OCI-LY3 (cell line): ENCODE measurements at regions not wholly inside any gene's neighbourhood (a gene's known extent, or its start where the extent isn't known, plus 50 kb on each side); places are given as distances from the start of the nearest gene placed in this dataset.

ENCODE experiments used
- H2AFZ ChIP-seq: fragments of 200-600, 300-600 bp; shearing (Covaris generic); 2 replicates; pipeline ENCODE4 v1.6.0; 2014; ENCODE audit warnings: antibody characterized with exemption, low read depth, low read length
- H3K27ac ChIP-seq: fragments of 200-600, 300-600 bp; sonication (generic); 2 replicates; pipeline ENCODE4 v1.5.1; 2014; ENCODE audit warnings: mild to moderate bottlenecking, low read length, moderate library complexity, mixed read lengths
- H3K27me3 ChIP-seq: fragments of 200-600, 300-600 bp; sonication (generic); 2 replicates; pipeline ENCODE4 v1.6.1; 2014; ENCODE audit warnings: low read depth, low read length, mixed read lengths
- H3K36me3 ChIP-seq: fragments of 200-600, 300-600 bp; sonication (generic); replicated peaks from 2 replicates; pipeline ENCODE3; 2014; ENCODE audit warnings: low read depth, low read length, mixed read lengths
- H3K4me1 ChIP-seq: fragments of 300-600, 200-600 bp; sonication (generic); 2 replicates; pipeline ENCODE4 v1.6.1; 2014; ENCODE audit warnings: low read length, mixed read lengths
- H3K4me2 ChIP-seq: fragments of 200-600, 300-600 bp; sonication (generic); 2 replicates; pipeline ENCODE4 v1.6.1; 2014; ENCODE audit warnings: low read length, mixed read lengths
- H3K4me3 ChIP-seq: fragments of 300-600, 200-600 bp; sonication (generic); 2 replicates; pipeline ENCODE4 v1.5.1; 2014; ENCODE audit warnings: antibody characterized with exemption, mild to moderate bottlenecking, low read length, moderate library complexity
- H3K79me2 ChIP-seq: fragments of 300-600, 200-600 bp; shearing (Covaris generic); 2 replicates; pipeline ENCODE4 v1.6.1; 2014; ENCODE audit warnings: mild to moderate bottlenecking, low read length, mixed read lengths
- H3K9ac ChIP-seq: fragments of 300-600, 200-600 bp; shearing (Covaris generic); 2 replicates; pipeline ENCODE4 v1.6.0; 2014; ENCODE audit warnings: mild to moderate bottlenecking, low read length, moderate library complexity
- H3K9me3 ChIP-seq: fragments of 200-600, 300-600 bp; shearing (Covaris generic); 2 replicates; pipeline ENCODE4 v1.6.1; 2014; ENCODE audit warnings: low read length, mixed read lengths; ENCODE audit not compliant: insufficient read depth
- H4K20me1 ChIP-seq: fragments of 200-600, 300-600 bp; sonication (generic); 2 replicates; pipeline ENCODE4 v1.6.1; 2016; ENCODE audit warnings: low read length, mixed read lengths; ENCODE audit not compliant: insufficient read depth
- EZH2phosphoT487 ChIP-seq: fragments of 200-600 bp; shearing (Covaris generic); IDR thresholded peaks from 2 replicates; pipeline ENCODE4 v1.6.1; 2018; ENCODE audit warnings: antibody characterized with exemption, mixed run types, low read depth
- TF ChIP-seq, protein P1 (sequence below): fragments of 200-600, 300-600 bp; sonication (generic); IDR thresholded peaks from 2 replicates; pipeline ENCODE4 v1.5.1; 2014; ENCODE audit warnings: antibody characterized with exemption, low read length, low read depth

DNA sequence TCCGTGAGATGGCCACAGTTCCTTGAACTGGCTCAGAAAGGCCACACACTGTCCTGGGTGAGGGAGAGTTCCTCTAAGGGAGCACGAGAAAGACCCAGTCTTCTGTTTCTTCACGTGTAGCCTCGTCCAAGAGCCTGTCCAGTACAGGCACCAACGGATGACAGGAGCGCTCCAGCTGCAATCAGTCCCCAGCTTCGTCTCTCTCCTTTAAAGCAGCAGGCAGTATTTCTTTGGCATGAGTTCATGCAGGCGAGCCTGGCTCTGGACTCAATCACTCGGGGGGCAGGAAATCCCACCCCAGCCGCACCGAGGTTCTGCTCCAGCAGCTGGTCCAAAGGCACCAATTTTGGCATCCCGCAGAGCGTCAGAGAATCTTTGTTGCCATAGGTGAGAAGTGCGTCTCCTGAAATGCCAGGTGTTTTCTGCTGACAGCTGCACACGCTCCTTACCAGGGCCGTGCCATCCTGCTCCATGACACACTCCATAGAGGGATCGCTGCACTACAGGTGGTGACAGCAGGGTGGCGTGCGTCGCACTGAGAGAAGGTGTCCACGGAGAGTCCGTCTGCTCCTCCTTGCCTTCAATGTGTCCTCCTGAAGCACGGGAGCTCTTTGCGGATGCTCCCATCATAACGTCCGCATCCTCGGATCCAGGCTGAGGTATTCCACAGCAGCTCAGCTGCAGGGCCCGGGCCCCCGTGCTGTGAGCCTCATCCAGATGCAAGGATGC lies 59.6 kb upstream of the AFDN start:
- H3K27me3 ChIP-seq = no peaks in the 10 kb centered on the region
- H3K36me3 ChIP-seq = no peaks in the 10 kb centered on the region
- no peak overlapping the region for H3K27ac ChIP-seq

DNA sequence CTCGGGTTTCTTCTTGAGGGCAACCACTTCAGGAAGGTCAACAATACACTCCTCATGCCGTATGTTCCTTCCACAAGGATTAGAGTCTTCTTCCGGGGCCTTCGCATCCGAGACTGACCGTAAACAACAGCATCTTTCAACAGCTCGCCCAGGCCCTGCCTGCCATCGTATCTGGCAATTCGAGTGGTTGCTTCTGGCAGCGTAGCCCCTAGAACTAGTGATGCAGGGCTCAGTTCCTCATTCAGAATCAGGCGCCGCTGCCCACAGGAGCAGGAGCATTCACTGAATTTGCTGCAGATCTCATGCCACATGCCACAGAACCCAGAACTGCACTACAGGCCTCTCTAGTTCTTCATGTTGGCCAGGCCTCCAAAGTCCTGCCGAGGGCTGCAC lies 59.0 kb upstream of the AFDN start:
- Histone ChIP-seq H3K27me3 (no peaks in the 10 kb centered on the region), H3K79me2 (no peaks in the 10 kb centered on the region), H3K9ac (no peak overlapping the region), H4K20me1 (no peaks in the 10 kb centered on the region), H3K36me3 (no peaks in the 10 kb centered on the region), H3K9me3 (no peaks in the 10 kb centered on the region), H3K27ac (no peak overlapping the region), H2AFZ (no peak overlapping the region), H3K4me1 (peaks cover 10% of the 10 kb centered on the region), H3K4me3 (no peak overlapping the region), H3K4me2 (no peak overlapping the region)
- TF ChIP-seq, protein P1, sequence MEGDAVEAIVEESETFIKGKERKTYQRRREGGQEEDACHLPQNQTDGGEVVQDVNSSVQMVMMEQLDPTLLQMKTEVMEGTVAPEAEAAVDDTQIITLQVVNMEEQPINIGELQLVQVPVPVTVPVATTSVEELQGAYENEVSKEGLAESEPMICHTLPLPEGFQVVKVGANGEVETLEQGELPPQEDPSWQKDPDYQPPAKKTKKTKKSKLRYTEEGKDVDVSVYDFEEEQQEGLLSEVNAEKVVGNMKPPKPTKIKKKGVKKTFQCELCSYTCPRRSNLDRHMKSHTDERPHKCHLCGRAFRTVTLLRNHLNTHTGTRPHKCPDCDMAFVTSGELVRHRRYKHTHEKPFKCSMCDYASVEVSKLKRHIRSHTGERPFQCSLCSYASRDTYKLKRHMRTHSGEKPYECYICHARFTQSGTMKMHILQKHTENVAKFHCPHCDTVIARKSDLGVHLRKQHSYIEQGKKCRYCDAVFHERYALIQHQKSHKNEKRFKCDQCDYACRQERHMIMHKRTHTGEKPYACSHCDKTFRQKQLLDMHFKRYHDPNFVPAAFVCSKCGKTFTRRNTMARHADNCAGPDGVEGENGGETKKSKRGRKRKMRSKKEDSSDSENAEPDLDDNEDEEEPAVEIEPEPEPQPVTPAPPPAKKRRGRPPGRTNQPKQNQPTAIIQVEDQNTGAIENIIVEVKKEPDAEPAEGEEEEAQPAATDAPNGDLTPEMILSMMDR = no peak
- TF ChIP-seq EZH2phosphoT487 = no peak

More for the DNA sequence above, 59.6 kb upstream of the AFDN start:
- no peak overlapping the region for H2AFZ ChIP-seq
- no peak overlapping the region for H3K9ac ChIP-seq
- peaks cover 10% of the 10 kb centered on the region for H3K4me1 ChIP-seq
- TF ChIP-seq, protein P1 = no peak
- no peak for TF ChIP-seq EZH2phosphoT487
- no peak overlapping the region for H3K4me2 ChIP-seq
- no peaks in the 10 kb centered on the region for H4K20me1 ChIP-seq
- H3K9me3 ChIP-seq = no peaks in the 10 kb centered on the region
- no peak overlapping the region for H3K4me3 ChIP-seq
- no peaks in the 10 kb centered on the region for H3K79me2 ChIP-seq

DNA sequence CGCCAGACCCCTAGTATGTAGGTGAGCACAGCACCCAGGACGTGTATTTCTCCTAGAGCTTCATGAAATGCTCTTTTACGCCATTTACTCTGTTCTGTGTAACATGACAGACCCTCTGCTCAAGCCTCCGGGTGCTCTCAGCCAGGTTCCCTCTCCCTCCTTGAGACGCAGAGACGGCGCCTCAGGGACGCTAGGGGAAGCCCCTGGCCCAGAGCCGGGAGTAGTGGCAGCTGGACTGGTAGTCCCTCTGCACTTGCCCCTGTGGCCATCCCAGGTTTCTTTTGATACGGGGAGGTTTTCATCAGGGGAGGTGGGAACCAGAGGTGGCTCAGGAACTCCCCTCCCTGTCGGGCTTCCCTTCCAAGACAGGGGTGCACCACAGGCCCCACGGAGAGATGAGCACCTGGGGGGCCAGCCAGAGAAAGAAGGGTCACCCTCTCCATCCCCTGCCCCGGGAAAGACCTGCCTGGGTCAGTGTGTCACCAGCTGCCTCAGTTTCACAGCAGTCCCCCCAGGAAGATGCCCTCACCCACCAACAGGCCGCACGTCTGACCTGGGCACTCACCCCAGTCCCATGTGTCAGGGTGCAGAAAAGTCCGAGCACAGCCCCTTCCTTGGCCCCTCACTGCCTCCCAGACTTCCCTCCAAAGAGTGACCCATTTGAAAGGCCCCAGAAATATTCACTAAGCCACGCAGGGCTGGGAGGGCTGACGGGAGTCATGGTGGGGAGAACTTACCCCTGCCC lies 58.1 kb upstream of the AFDN start:
- H3K79me2 ChIP-seq = no peaks in the 10 kb centered on the region
- H3K4me2 ChIP-seq = no peak overlapping the region
- H3K9me3 ChIP-seq = no peaks in the 10 kb centered on the region
- no peaks in the 10 kb centered on the region for H3K36me3 ChIP-seq
- no peak overlapping the region for H3K4me3 ChIP-seq
- peaks cover 10% of the 10 kb centered on the region for H3K4me1 ChIP-seq
- H3K27me3 ChIP-seq = no peaks in the 10 kb centered on the region
- H4K20me1 ChIP-seq = no peaks in the 10 kb centered on the region
- no peak overlapping the region for H3K27ac ChIP-seq
- TF ChIP-seq EZH2phosphoT487 = no peak
- TF ChIP-seq, protein P1 = no peak
- H2AFZ ChIP-seq = no peak overlapping the region
- no peak overlapping the region for H3K9ac ChIP-seq

DNA sequence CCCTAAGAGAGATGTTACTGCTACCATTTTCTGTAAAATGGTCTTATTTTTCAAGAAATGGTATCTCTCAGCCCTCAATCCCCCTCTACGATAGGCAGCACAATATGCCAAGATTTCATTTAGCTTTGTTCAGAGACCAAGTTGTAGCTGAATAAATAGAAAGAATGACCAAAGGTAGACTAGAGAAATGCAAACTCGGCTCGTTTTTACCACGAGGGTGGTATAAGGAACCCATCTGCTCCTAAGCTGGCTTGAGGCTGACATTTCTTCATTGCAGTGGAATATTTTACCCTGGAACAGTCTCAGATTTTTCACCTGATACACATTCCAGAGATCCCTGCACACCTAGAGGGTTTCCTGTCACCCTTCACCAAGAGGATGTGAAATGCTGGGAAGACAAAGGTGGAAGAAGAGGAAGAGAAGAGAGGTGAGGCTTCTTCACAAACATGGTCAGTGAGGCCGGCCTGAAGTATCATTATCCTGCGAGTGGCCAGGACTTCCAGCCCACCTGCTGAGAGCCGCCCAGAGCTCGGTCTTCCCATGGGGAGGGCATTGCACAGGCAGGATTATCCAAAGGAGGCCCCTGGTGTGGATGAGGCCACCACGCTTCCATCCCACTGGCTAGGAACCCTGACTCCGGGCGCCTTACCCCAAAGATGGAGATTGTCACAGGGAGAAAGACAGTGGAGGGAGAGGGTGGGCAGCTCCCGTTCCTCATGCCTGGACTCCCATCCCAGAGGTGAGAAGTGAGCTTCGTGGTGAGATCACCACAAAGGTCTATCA lies 57.1 kb upstream of the AFDN start:
- Histone ChIP-seq H3K4me1 (peaks cover 10% of the 10 kb centered on the region), H2AFZ (no peak overlapping the region), H3K27me3 (no peaks in the 10 kb centered on the region), H3K36me3 (no peaks in the 10 kb centered on the region), H3K9ac (no peak overlapping the region), H3K27ac (no peak overlapping the region), H3K9me3 (no peaks in the 10 kb centered on the region), H4K20me1 (no peaks in the 10 kb centered on the region), H3K4me3 (no peak overlapping the region), H3K4me2 (no peak overlapping the region), H3K79me2 (no peaks in the 10 kb centered on the region)
- no peak for TF ChIP-seq EZH2phosphoT487
- TF ChIP-seq, protein P1 = no peak
